Nephron progenitor cell (in vitro differentiated cells): ENCODE measurements at regions not wholly inside any gene's neighbourhood (a gene's known extent, or its start where the extent isn't known, plus 50 kb on each side); places are given as distances from the start of the nearest gene placed in this dataset.

Experiments used
- DNase-seq: peaks from one replicate; pipeline ENCODE4 v3.0.0; 2021
- H3K27ac Mint-ChIP-seq: 2 replicates; pipeline ENCODE4 v1.8.0; 2021; ENCODE audit warnings: mild to moderate bottlenecking, moderate library complexity, mixed read lengths
- H3K27me3 Mint-ChIP-seq: 2 replicates; pipeline ENCODE4 v1.8.0; 2021; ENCODE audit warnings: mild to moderate bottlenecking, low read depth, mixed read lengths; ENCODE audit not compliant: poor library complexity
- H3K36me3 Mint-ChIP-seq: 2 replicates; pipeline ENCODE4 v1.8.0; 2021; ENCODE audit warnings: low read depth, mixed read lengths
- H3K4me1 Mint-ChIP-seq: 2 replicates; pipeline ENCODE4 v1.8.0; 2021; ENCODE audit warnings: mixed read lengths
- H3K4me3 Mint-ChIP-seq: 2 replicates; pipeline ENCODE4 v1.8.0; 2021; ENCODE audit warnings: mild to moderate bottlenecking, moderate library complexity, mixed read lengths
- H3K9me3 Mint-ChIP-seq: 2 replicates; pipeline ENCODE4 v1.8.0; 2021; ENCODE audit warnings: mild to moderate bottlenecking, moderate library complexity, mixed read lengths
- CTCF ChIP-seq: fragments of 200-600 bp; sonication (generic); IDR thresholded peaks from 2 replicates; pipeline ENCODE4 v1.5.0; 2021; ENCODE audit warnings: antibody characterized with exemption

GRCh38 chr2:41605914-41606313 lies 441.9 kb upstream of the PKDCC start:
- no peak overlapping the region for H3K4me3 Mint-ChIP-seq
- no peak for DNase-seq
- no peak overlapping the region for H3K27ac Mint-ChIP-seq
- no peaks in the 10 kb centered on the region for H3K9me3 Mint-ChIP-seq
- H3K27me3 Mint-ChIP-seq, result peaks cover 6% of the 10 kb centered on the region
- no peaks in the 10 kb centered on the region for H3K36me3 Mint-ChIP-seq
- no peaks in the 10 kb centered on the region for H3K4me1 Mint-ChIP-seq
- TF ChIP-seq CTCF, result no peak

GRCh38 chr2:41610501-41611190 lies 437.2 kb upstream of the PKDCC start:
- Mint-ChIP-seq H3K9me3 (no peaks in the 10 kb centered on the region), H3K36me3 (no peaks in the 10 kb centered on the region), H3K27me3 (peaks cover 2% of the 10 kb centered on the region), H3K27ac (no peak overlapping the region), H3K4me1 (no peaks in the 10 kb centered on the region), H3K4me3 (no peak overlapping the region)
- TF ChIP-seq CTCF, result no peak
- DNase-seq, result no peak

GRCh38 chr2:41618754-41619153 lies 429.1 kb upstream of the PKDCC start:
- Mint-ChIP-seq H3K27ac (no peak overlapping the region), H3K27me3 (peaks cover 3% of the 10 kb centered on the region), H3K36me3 (no peaks in the 10 kb centered on the region), H3K9me3 (no peaks in the 10 kb centered on the region), H3K4me3 (no peak overlapping the region), H3K4me1 (no peaks in the 10 kb centered on the region)
- no peak for DNase-seq
- TF ChIP-seq CTCF, result no peak

- peaks cover 3% of the 10 kb centered on the region for H3K27me3 Mint-ChIP-seq
- no peaks in the 10 kb centered on the region for H3K36me3 Mint-ChIP-seq
- no peak for DNase-seq
- no peak for TF ChIP-seq CTCF
- H3K27ac Mint-ChIP-seq, result no peak overlapping the region
- H3K4me1 Mint-ChIP-seq, result no peaks in the 10 kb centered on the region
- H3K9me3 Mint-ChIP-seq, result no peaks in the 10 kb centered on the region
- no peak overlapping the region for H3K4me3 Mint-ChIP-seq
These were observed 426.7 kb upstream of the PKDCC start for GRCh38 chr2:41621095-41621494.

- Mint-ChIP-seq H3K27me3 (peaks cover 3% of the 10 kb centered on the region), H3K4me1 (no peaks in the 10 kb centered on the region), H3K36me3 (no peaks in the 10 kb centered on the region), H3K4me3 (no peak overlapping the region), H3K27ac (no peak overlapping the region), H3K9me3 (no peaks in the 10 kb centered on the region)
- TF ChIP-seq CTCF, result no peak
- DNase-seq, result no peak
These were observed 426.3 kb upstream of the PKDCC start for GRCh38 chr2:41621563-41621962.

- Mint-ChIP-seq H3K9me3 (no peaks in the 10 kb centered on the region), H3K27ac (no peak overlapping the region)
- TF ChIP-seq CTCF, result no peak
These were observed 425.5 kb upstream of the PKDCC start for GRCh38 chr2:41622301-41622700.

More at GRCh38 chr2:41622301-41622700, 425.5 kb upstream of the PKDCC start:
- DNase-seq, result no peak
- H3K4me1 Mint-ChIP-seq, result no peaks in the 10 kb centered on the region
- H3K27me3 Mint-ChIP-seq, result peaks cover 3% of the 10 kb centered on the region
- no peak overlapping the region for H3K4me3 Mint-ChIP-seq
- H3K36me3 Mint-ChIP-seq, result no peaks in the 10 kb centered on the region
